ENCODE measurements at regions not wholly inside any gene's neighbourhood (a gene's known extent, or its start where the extent isn't known, plus 50 kb on each side); places are given as distances from the start of the nearest gene placed in this dataset.

DNA sequence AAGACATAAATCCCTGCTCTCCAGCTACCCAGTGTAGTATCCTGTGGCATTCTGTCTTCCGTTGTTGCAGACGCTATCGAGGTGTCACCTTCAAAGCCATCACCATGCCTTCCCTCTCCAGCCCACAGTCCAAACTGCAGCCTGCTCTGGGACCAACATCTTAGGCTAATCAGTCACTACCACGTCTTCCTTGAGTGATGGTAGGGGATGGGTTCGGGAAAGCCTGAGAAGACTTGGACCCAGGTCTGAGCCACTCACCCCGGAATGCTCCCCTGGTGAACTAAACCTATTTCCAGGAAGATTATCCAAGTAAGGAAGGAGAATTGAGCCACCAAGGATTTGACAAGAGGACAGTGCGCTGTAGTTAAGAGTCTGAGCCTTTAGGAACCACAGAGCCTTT, 52.9 kb upstream of the IRX1 start:
- no peak for DNase-seq

DNA sequence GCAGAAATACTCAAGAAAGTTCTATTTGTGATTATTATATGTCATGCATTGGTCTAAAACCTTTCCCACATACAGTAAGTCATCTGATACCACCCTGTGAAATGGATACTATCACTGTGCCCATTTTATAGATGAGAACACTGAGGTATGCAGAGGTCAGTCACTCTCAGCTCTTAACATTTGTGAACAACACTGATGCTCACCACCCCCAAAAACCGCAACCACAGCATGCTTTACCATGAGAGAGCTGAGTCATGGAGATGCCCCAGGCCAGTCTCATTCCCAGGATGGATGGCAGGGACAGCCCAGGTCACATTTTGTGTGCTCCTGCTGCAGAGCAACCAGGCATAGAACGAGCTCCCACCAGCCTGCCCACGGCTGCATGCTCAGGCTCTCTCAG, 53.5 kb upstream of the IRX1 start:
- DNase-seq: no peak

DNA sequence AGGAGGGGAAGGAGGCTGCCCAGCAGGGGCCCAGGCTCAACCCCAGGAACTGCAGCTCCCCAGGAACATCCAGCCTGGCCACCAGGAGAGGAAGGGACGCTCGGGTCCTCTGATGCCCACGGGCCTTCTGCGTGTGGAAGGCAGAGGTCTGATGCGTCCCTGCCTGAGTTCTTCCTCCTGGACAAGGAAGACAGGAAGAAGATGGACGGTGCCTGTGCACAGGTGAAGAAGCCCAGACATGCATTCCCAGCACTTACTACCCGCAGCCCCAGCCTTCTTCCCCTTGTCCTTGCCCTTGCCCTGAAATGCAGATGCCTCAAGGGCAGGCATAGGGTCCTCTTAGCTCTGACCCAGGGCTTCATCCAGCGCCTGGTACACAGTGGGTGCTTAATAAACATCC, 56.7 kb upstream of the IRX1 start:
- DNase-seq: no peak

DNA sequence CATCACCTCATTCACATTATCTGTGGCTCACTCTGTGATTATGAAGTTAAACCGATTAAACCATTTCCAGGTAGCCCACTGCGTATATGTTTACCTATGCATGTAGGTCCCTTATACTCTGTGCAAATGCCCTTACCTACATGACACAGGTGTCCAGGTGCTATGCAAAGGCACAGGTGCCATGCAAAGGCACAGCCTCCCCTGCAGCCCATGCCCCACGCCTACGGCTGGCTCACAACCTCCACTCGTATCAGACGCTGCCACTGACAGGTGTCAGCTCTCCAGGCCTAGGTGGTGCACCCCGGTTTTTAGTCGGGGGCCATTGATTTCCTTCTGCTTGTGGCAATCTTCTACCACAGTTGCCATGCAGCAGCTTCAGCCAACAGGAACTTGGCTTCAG, 57.7 kb upstream of the IRX1 start:
- no peak for DNase-seq

DNA sequence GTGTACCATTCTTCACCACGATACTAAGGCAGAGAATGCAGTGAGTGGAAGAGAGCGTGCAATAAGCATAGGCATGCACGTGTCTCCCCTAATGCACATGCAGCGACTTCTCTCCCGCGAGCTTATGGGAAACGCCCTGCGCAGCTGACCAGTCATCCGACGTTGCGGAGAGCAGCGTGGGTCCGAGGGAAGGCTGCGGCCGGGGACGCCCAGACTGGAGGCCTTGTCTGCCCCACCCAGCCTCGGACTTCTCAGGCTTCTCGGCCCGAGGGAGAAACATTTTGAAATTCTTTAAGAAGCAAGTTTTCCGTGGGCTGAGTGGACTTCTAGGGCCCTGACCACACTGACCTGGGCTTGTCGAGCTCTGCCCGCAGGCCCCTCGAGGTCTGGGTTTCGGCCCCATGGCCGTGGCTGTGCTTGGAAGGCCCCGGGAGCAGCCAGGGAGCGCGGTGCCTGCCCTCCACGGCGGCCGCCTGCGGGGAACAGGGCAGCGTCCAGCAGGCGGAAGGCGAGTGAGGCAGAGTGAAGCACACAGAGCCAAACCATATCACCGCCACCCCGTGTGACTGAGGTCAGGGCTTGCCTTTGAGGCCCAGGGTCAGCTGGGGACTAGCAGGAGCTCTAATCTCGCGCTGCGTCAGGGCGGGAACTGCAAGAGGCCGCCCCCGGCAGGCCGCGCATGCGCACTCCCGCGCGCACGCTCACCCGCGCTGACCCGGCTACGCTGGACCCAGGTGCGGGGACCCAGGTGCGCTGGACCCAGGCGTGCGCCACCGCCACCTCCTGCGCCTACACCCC, 60.0 kb upstream of the IRX1 start:
- DNase-seq: no peak

DNA sequence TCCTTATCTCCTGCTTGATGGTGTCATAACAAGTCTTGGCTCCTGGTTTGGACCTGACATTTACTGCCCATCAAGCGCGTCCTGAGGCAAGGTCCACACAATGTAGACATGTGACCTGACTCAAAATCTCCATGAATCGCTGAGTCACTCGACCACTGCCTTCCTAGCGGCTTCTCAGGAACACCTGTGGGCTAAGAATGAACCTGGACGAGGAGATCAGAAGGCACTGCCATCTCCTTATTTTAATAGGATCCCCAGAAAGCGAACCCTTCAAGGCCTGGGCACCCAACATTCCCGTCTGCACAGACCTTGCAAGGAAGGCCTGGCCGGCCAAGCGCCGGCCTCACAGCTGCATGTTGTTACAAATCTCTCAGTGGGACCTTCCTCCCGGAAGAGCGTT, 60.6 kb upstream of the IRX1 start:
- no peak for DNase-seq

DNA sequence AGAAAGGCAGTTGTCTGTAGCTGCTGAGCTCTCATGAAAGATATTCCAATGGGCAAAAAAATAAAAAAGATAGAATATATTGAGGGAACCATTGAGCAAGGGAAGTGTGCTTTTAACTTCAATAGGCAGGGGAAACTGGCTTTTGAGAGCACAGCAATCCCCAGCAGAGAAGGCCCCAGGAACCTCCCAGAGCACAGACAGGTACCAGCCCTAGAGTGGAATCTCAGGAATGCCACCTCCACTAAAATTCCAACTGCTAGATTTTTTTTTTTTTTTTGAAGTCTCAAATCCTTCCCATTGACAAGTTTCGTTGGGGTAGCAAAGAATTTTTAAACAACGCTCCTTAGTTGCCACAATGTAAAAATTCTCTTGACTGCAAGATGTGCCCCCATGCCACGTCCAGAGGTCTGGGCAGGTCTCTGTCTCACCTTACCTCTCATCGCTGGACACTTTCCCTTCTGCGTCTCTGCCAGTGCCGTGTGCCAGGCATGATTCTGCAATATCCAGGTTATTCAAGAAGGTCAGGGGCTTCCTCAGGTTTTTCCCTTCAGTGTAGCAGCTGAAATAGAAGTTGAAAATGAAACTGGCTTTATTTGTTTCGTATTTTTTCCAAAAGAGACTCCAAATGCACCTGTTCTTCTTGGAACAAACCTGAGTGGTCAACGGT, 64.2 kb upstream of the IRX1 start:
- no peak for DNase-seq

DNA sequence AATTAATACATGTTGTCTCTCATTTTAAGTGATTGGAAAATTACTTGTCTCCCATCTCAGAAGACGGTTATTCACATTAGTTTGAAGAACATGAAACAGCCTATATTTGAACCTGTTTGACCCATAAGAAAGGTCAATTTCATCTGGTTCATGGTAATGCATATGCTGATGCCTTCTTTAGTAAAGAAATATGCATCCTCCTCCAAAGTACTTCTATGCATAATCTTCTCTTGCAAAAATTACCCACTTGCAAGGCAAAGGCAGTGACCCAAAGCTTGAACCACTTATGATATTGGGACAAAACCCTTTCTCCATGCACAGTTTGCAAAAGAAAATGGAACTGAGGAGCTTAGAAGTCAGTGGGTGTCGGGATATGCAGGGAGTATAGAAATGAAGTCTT, 65.4 kb upstream of the IRX1 start:
- no peak for DNase-seq

DNA sequence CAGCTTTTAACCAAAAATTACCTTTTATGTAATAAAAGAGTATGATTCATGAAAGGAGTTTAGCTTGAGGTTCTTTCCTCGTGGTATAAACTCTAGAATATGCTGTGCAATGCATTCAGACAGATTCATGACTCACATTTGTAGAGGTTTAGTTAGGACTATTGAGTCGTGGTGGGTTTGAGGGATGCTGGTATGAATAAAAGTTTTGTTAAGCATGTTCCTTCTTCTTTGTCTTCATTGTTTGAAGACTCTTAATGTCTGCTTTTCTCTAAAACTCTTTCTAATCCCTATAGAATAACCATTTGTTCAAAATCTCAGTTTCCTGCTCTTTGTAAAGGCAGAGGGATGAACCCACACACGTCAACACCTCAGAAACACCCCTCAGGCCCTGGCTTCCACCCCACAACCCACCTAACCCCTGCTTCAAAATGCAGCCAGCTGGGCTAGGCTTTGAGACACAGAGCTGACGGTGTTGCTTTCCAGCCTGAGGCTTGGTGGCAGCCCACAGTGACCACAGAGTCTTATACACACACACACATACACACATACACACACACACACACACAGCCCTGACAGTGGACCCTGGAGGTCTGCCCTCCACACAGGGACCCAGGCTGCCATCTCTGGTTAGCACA, 69.0 kb upstream of the IRX1 start:
- DNase-seq: no peak

DNA sequence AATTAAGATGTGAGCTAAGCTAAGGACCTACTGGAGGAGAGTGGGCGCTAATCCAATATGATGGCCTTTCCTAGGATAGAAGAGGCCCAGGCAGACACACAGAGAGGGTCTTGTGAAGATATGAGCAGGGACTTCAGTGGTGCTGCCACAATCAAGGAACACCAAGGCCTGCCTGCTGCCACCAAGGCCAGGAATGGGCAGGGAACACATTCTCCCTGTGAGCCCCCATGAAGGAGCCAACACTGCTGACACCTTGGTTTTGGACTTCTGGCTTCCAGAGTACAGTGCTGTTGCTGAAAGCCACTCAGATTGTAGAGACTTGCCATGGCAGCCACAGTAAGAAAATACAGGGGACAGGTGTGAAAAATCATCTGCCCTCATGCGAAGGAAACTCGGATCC, 73.1 kb upstream of the IRX1 start:
- no peak for DNase-seq

DNA sequence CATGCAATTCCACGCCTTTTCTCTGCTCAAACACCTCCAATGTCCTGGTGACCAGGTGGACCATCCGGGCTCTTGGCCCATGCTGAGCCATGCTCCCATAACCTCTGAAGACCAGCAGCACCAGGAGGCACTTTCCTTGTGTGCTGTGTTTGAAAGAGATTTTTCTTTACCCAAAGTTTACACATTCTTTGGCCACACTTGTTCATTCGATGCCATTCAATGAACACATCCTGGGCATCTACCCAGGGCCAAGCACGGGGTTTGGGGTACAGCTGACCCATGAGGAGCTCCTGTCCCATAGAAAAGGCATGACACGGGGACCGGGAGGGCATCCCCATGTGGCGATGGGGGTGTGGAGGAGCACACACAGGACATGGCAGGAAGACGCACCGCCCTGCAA, 77.1 kb upstream of the IRX1 start:
- no peak for DNase-seq

DNA sequence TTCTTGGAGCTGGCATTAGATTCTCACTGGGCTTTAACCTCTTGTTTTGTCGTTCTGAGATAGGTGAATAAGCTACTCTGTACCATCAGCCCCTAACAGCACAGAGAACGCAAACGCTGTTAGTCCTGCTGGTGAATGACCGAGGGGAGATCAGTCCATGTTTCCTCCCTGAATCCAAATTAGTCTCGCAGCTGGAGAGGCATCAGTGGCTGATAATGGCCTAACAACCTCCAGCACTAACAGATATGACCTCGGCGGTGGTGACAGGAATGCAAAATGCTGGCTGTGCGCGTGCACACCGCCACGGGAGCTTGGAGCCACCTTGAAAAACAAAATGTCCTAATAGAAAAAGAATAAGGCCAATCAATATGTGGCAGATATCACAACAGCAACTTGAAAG, 77.6 kb upstream of the IRX1 start:
- no peak for DNase-seq

DNA sequence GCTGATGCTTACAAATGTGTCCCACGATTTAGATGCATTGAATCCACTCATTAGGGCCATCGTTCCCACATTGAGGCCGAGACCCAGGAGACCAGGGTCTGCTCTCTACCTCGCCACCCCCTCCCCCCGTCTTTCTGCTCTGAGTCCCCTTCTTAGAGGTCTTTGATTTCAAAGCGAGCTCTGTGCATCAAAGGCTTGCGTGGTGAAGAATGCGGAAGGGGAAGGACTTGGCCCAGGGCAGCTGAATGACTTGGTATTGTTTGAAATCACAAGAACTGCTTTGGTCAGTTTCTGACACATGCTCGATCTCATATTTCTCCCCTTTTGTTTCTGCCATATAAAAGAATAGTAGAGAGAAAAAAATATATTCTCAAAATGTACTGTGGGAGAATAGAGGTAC, 78.3 kb upstream of the IRX1 start:
- no peak for DNase-seq

DNA sequence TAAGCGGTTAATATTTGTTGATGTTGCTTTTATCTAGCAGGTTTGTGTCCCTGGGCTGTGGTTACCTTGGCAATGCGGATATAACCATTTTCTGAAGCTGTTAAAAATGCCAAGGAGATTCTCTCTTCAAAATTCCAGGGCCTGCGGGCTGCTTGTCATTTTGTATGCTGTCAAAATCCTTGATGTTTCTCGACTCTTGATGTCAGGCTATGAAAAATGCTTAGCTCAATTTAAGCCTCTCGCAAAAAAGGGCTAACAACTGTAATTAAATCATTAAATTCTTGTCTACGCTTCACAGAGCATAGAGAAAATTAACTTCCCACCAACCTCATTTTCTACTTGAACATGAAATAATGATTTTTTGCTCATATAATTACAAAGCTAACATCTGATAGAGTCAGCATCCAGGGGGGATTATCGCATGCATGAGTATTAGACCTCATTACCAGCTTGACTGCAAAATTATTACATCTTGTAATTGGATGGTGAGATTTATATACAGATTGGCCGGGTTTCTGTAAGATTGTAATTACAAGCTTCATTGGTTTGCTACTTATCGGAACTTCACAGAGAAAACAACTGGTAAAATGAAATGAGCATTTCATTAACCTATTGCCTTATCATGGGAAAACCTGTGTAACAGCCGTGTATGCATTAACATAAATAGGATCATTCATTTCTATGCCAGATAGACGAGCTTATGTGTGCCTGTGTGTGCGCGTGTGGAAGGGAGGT, 83.1 kb upstream of the IRX1 start:
- no peak for DNase-seq

DNA sequence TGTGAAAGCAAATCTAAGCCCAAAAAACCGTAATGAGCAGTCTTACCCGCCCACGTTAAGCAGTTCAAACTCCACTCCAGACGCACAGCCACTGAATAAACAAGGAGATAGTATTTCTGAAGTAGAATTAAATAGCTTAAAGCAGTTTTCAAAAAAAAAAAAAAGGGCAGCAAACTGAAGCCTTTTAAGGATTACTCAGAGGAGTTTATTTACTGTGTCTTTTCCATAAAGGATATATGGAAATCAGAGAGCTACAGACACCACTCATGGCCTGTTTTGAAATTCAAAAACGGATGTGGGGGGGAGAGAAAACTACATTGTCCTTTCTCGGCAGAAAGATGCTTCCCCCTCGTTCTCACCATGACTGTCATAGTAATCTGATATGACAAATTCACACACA, 83.7 kb upstream of the IRX1 start:
- no peak for DNase-seq

DNA sequence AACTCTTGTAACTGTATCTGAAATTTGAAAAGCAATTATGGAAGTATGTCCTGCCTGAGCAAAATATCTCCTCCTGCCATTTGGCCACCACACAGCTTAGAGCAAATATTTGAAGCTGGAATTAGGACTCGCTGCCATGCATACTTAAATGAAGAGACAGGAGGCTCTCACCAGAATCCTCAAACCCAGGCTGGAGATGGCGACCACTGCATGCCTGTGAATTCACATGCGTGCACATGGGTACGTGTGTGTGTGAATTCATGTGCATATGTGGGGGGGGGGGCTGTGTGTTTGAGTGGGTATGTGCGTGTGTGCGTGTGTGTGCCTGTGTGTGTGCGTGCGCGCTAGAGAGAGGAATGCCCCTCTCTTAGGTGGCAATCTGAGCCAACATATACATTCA, 84.1 kb upstream of the IRX1 start:
- no peak for DNase-seq

DNA sequence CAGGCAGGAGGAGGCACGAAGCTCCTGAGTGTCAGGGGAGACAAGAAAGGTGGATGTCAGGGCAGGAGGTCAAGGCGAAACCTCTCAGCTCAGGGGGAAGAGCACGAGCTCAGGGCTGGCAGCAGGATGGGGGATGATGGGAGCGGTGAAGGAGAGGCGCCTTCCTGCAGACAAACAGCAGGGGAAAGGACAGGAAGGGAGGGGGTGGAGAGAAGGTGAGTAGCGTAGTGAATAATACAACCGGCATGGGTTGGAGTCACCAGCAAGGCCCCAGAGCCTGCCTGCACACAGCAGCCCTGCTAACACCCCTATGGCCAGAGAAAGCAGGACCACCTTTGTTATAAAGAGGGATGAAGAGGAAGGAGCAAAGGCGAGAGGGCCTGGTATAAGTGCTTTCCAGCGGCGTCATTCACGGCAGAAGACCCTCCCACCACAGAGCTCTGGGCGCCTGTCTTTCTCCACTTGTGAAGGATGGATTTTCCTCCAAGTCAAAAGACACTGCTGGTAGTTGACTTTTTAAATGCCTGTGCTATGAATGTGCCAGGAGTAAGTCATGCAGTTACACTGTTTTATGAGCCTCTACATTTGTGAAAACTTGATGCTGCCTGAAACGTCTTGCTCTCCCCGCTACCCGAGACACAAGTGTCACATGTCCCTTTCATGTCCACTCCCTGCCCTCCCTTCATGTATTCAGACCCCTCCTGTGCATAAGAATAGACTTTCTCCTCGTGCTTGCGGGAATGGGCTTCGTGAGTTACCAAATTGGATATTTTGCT, 84.8 kb upstream of the IRX1 start:
- no peak for DNase-seq

DNA sequence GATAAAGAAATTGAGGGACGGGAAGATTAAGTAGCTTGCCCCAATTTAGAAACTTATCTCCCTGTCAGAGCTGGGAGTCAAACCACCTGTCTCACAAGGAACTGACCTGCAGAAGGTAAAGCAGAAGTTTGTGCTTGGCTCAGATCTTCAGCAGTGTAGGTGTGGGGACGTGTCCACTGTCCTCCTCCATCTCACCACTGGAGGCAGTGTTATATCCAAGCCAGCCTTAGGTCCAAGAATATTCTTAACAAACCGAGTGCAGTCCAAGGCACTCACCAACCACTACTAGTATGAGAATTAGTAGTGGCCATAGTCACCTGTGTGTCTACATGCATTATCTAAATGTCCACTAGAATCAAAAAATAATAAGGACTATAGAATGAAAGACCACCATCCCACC, 86.3 kb upstream of the IRX1 start:
- DNase-seq: no peak

DNA sequence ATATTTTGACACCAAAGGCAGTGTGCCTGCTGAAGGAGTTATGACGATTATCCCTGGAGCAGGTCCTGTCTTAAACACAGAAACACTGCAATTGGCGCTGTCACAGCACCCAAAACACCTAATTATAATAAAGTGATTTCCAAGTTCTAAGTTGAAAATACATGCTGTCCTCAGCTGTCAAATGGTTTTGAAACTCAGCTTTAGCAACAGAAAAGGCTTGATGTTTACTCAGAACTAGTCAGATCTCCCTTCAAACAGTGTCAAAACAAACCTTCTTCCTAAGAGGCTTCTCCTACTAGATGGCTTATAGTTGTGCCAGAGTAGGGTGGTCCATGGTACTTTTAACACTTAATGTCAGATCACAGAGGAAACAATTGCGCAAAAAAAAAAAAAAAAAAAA, 87.2 kb upstream of the IRX1 start:
- no peak for DNase-seq

DNA sequence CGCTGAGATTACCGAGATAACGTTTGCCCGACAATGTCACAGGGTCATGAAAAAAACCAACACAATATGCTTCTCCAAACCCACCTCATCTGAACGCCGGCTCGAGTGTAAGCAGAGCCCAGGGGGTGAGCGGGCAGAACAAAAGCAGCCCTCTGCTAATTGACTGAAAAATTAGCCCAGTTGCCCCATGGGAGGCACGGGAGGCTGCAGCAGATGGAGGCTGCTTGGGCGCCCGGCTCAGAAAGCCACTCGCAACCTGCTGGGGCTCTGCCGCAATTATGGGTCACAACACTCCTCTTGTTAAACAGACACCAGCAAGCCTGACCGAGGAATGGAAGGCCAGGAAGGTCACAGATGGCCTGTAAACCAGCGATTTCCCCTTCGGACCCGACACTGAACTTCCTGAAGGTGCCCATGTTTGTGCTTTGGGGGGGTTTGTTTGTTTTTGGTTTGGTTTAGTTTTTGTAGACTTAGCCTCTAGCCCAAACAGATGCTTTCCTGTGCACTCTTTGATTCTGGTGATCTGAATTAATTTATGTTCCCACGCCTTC, 104.6 kb upstream of the IRX1 start:
- no peak for DNase-seq

DNA sequence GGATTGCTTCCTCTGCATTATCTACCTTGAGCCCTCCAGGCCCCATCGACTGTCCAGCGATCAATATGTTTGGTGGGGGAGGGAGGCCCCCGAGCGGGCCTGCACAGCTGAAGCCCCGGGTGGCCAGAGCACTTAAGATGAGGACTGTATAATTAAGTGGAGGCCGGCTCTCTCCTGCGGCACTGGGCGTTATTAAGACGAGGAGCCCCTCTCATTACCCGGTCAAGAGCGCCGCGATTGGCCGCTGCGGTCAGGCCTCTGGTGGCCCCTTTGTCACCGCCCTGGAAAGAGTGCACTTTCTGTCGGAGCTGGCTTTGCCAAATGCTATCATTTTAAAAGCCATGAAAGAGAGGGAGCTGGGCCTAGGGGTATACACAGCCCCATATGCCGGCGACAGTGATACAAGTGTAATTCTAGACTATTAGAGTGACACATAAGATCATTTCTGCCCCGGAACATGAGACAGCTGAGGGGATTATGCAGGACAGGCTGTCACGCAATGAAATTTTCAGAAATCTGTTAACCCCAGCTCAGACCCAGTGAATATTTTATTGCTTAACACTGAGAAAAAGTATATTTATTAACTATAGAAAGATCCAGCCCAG, 106.3 kb upstream of the IRX1 start:
- no peak for DNase-seq

Measured in muscle of arm (tissue), 1 donor.